Trophoblast cell (in vitro differentiated cells and primary cell): ENCODE measurements at regions not wholly inside any gene's neighbourhood (a gene's known extent, or its start where the extent isn't known, plus 50 kb on each side); places are given as distances from the start of the nearest gene placed in this dataset.

Source experiments
- DNase-seq, 2 donors: peaks; one replicate each; pipeline ENCODE4 v3.0.0-alpha.2; 2016
- H2AFZ ChIP-seq: 2 replicates; pipeline ENCODE4 v1.6.1; 2013; ENCODE audit warnings: low read length, moderate library complexity, mild to moderate bottlenecking; ENCODE audit not compliant: insufficient read depth, poor library complexity
- H2AK5ac ChIP-seq: 2 replicates; pipeline ENCODE4 v1.6.1; 2013; ENCODE audit warnings: mild to moderate bottlenecking, low read length
- H2BK120ac ChIP-seq: 2 replicates; pipeline ENCODE4 v1.6.1; 2013; ENCODE audit warnings: low read length, mild to moderate bottlenecking, moderate library complexity; ENCODE audit not compliant: insufficient read depth, poor library complexity
- H2BK12ac ChIP-seq: 2 replicates; pipeline ENCODE4 v1.6.1; 2013; ENCODE audit warnings: mild to moderate bottlenecking, low read length, moderate library complexity
- H2BK5ac ChIP-seq: 2 replicates; pipeline ENCODE4 v1.6.1; 2013; ENCODE audit warnings: low read length, low read depth, moderate library complexity, mild to moderate bottlenecking; ENCODE audit not compliant: poor library complexity
- H3K14ac ChIP-seq: 2 replicates; pipeline ENCODE4 v1.6.1; 2013; ENCODE audit warnings: mild to moderate bottlenecking, low read length
- H3K18ac ChIP-seq: 2 replicates; pipeline ENCODE4 v1.6.1; 2013; ENCODE audit warnings: mild to moderate bottlenecking, low read length
- H3K23ac ChIP-seq: 2 replicates; pipeline ENCODE4 v1.6.1; 2013; ENCODE audit warnings: low read length
- H3K27ac ChIP-seq: 2 replicates; pipeline ENCODE4 v1.5.1; 2013; ENCODE audit warnings: low read depth, mild to moderate bottlenecking, inconsistent platforms, low read length, moderate library complexity
- H3K27me3 ChIP-seq: 2 replicates; pipeline ENCODE4 v1.6.1; 2013; ENCODE audit warnings: inconsistent platforms, mild to moderate bottlenecking, low read length, moderate library complexity; ENCODE audit not compliant: insufficient read depth
- H3K36me3 ChIP-seq, 2 experiments: 1 replicate in 1 of 2; 2 replicates in 1 of 2; pipeline ENCODE4 v1.6.1; 2013; ENCODE audit warnings: low read length in 2 of 2, mild to moderate bottlenecking in 2 of 2, moderate library complexity in 1 of 2; ENCODE audit not compliant: insufficient read depth in 2 of 2, control insufficient read depth in 1 of 2
- H3K4ac ChIP-seq: 2 replicates; pipeline ENCODE4 v1.6.1; 2013; ENCODE audit warnings: low read depth, mild to moderate bottlenecking, low read length, moderate library complexity
- H3K4me1 ChIP-seq, 2 experiments: 1 replicate in 1 of 2; 2 replicates in 1 of 2; pipeline ENCODE4 v1.6.1; 2013; ENCODE audit warnings: low read length in 2 of 2, mild to moderate bottlenecking in 2 of 2, moderate library complexity in 1 of 2; ENCODE audit not compliant: insufficient read depth in 2 of 2, control insufficient read depth in 1 of 2
- H3K4me2 ChIP-seq: 2 replicates; pipeline ENCODE4 v1.6.1; 2013; ENCODE audit warnings: inconsistent platforms, mild to moderate bottlenecking, low read length, moderate library complexity
- H3K4me3 ChIP-seq: 2 replicates; pipeline ENCODE4 v1.5.1; 2013; ENCODE audit warnings: mild to moderate bottlenecking, low read depth, low read length, inconsistent platforms
- H3K79me1 ChIP-seq: one replicate; pipeline ENCODE4 v1.6.1; 2013; ENCODE audit warnings: low read length
- H3K79me2 ChIP-seq: 2 replicates; pipeline ENCODE4 v1.6.1; 2013; ENCODE audit warnings: low read length, mild to moderate bottlenecking; ENCODE audit not compliant: control insufficient read depth, insufficient read depth, poor library complexity
- H3K9ac ChIP-seq: 2 replicates; pipeline ENCODE4 v1.6.1; 2013; ENCODE audit warnings: mild to moderate bottlenecking, low read length
- H3K9me3 ChIP-seq: 2 replicates; pipeline ENCODE4 v1.6.1; 2013; ENCODE audit warnings: low read depth, mild to moderate bottlenecking, control low read depth, inconsistent platforms, low read length; ENCODE audit not compliant: insufficient read depth
- H4K12ac ChIP-seq: 2 replicates; pipeline ENCODE4 v1.6.1; 2013; ENCODE audit warnings: low read depth, mild to moderate bottlenecking, low read length, moderate library complexity
- H4K8ac ChIP-seq: 2 replicates; pipeline ENCODE4 v1.6.1; 2013; ENCODE audit warnings: low read depth, mild to moderate bottlenecking, low read length, moderate library complexity
- H4K91ac ChIP-seq: one replicate; pipeline ENCODE4 v1.6.1; 2013; ENCODE audit warnings: low read depth, mild to moderate bottlenecking, low read length, moderate library complexity
- WGBS: extraction: QIAGEN DNeasy Blood & Tissue Kit; methylation state at CpG from one replicate; pipeline ENCODE4 v1.1.7; 2013; ENCODE audit warnings: missing lambda C conversion rate; ENCODE audit not compliant: insufficient read length, insufficient coverage; ENCODE audit errors: extremely low coverage; 5-methylcytosine and 5-hydroxymethylcytosine counted together

DNA sequence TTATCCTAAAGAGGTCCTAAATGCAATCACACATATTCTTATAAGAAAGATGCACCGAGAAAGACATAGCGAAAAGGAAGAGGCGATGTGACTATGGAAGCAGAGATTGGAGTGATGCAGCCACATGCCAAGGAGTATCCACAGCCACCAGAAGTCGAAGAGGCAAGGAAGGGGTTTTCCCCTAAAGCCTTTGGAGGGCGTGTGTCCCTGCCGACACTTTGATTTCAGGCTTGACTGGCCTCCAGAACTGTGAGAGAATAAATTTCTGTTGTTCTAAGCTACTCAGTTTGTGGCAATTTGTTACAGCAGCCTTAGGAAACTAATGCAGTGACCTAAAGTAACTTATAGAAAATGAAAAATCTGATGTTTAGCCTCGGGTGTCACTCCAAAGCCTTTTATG, 179.5 kb upstream of the CITED2 start:
- H3K36me3 ChIP-seq, result no peaks in the 10 kb centered on the region
- no peak overlapping the region for H4K8ac ChIP-seq
- no peak overlapping the region for H3K14ac ChIP-seq
- no CpG with 5 or more reads among the region's 7 CpGs for WGBS
- no peak overlapping the region for H2BK5ac ChIP-seq
- H3K4me3 ChIP-seq, result no peak overlapping the region
- H2AK5ac ChIP-seq, result no peak overlapping the region
- no peak overlapping the region for H2AFZ ChIP-seq
- H4K12ac ChIP-seq, result no peak overlapping the region
- no peak overlapping the region for H3K18ac ChIP-seq
- no peaks in the 10 kb centered on the region for H3K27me3 ChIP-seq
- H3K9me3 ChIP-seq, result no peaks in the 10 kb centered on the region
- DNase-seq, result no peak
- no peaks in the 10 kb centered on the region for H3K4me1 ChIP-seq
- H3K4ac ChIP-seq, result no peak overlapping the region
- no peak overlapping the region for H3K23ac ChIP-seq
- H3K27ac ChIP-seq, result no peak overlapping the region
- no peak overlapping the region for H3K4me2 ChIP-seq
- no peaks in the 10 kb centered on the region for H3K79me2 ChIP-seq
- no peak overlapping the region for H2BK120ac ChIP-seq
- no peak overlapping the region for H3K9ac ChIP-seq
- H4K91ac ChIP-seq, result no peak overlapping the region
- no peaks in the 10 kb centered on the region for H3K79me1 ChIP-seq
- H2BK12ac ChIP-seq, result no peak overlapping the region

DNA sequence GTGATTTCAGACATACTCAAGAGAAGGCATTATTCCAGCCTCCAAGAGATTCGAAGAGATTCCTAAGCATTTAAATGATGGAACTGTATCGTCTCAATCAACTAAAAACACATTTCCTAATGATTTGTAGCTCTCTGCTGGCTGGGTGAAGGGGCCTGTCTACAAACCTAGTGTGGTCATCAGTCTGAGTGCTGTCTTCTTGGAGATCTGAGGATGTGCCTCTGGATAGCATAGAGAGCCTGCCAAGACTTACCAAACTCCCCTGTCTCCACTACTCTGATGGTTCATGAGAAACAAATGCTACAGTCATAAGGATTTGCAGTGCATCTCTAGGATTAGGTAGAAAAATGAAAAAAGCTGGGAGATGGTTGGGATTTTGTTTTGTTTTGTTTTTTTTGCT, 176.9 kb upstream of the CITED2 start:
- H3K4me3 ChIP-seq, result no peak overlapping the region

DNA sequence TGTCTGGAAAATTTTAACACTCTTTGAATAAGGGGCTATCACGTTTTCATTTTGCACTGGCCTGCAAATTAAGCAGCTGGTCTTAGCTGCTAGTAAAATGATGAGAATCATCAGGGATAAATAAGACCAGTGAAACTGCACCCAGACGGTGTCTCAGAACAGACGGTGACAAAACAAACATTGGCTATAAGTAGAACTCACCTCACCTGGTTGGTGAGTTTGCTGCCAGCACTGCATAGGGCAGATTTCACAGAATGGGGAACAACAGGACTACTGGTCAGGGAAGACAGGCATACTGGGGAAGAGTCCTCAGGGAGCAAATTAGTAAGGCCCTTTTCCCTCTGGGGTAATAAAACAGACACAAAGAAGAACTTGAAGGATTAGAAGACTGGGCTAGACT, 175.9 kb upstream of the CITED2 start:
- no CpG with 5 or more reads among the region's 3 CpGs for WGBS
- Histone ChIP-seq H2BK12ac (no peak overlapping the region), H2AK5ac (no peak overlapping the region)

More for the DNA sequence above, 176.9 kb upstream of the CITED2 start:
- no peak overlapping the region for H2BK5ac ChIP-seq
- DNase-seq, result no peak
- H3K4me2 ChIP-seq, result no peak overlapping the region
- no peak overlapping the region for H2AK5ac ChIP-seq
- no peak overlapping the region for H2BK120ac ChIP-seq
- no peak overlapping the region for H3K14ac ChIP-seq
- no peak overlapping the region for H4K91ac ChIP-seq
- no peak overlapping the region for H3K23ac ChIP-seq
- no CpG with 5 or more reads among the region's 2 CpGs for WGBS
- no peak overlapping the region for H3K4ac ChIP-seq
- H3K4me1 ChIP-seq, result no peaks in the 10 kb centered on the region
- no peaks in the 10 kb centered on the region for H3K27me3 ChIP-seq
- no peak overlapping the region for H3K9ac ChIP-seq
- no peak overlapping the region for H4K8ac ChIP-seq
- no peak overlapping the region for H4K12ac ChIP-seq
- no peaks in the 10 kb centered on the region for H3K36me3 ChIP-seq
- no peaks in the 10 kb centered on the region for H3K9me3 ChIP-seq
- H3K18ac ChIP-seq, result no peak overlapping the region
- H2BK12ac ChIP-seq, result no peak overlapping the region
- H2AFZ ChIP-seq, result no peak overlapping the region
- H3K79me1 ChIP-seq, result no peaks in the 10 kb centered on the region
- no peak overlapping the region for H3K27ac ChIP-seq
- no peaks in the 10 kb centered on the region for H3K79me2 ChIP-seq

DNA sequence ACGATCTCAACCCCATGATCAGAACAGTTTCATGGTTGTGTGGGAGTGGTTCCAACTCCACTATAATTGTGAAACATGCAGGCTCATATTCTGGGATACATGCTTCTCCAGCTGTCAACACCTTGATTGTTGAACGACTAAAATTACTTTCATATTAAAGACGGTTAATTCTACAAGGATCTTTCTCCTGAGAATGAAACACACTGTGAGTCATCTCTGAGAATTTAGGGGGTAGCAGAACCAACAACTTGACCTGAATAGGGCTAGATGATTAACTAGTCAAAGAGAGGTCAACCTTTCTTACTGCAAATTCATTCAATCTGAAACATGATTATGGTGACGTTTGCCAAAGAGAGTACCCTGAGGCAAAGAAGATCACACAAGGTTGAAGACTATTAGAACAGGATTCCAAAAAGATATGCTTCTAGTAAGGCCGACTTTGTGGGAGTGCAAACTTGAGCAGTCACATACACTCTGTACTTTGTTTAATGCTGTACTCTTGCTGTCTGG, 175.2 kb upstream of the CITED2 start:
- no peak overlapping the region for H2AK5ac ChIP-seq
- H3K9ac ChIP-seq, result no peak overlapping the region
- no peak overlapping the region for H3K4me2 ChIP-seq
- no peak overlapping the region for H3K23ac ChIP-seq
- no peak overlapping the region for H3K4me3 ChIP-seq
- no peaks in the 10 kb centered on the region for H3K36me3 ChIP-seq
- H3K14ac ChIP-seq, result no peak overlapping the region
- no peak overlapping the region for H2BK120ac ChIP-seq
- H3K4me1 ChIP-seq, result no peaks in the 10 kb centered on the region
- no peak overlapping the region for H2AFZ ChIP-seq
- no peak overlapping the region for H4K8ac ChIP-seq
- no peaks in the 10 kb centered on the region for H3K79me1 ChIP-seq
- no peak overlapping the region for H2BK12ac ChIP-seq
- H3K27me3 ChIP-seq, result no peaks in the 10 kb centered on the region
- no peak overlapping the region for H3K18ac ChIP-seq
- no peak overlapping the region for H2BK5ac ChIP-seq
- WGBS, result no CpG with 5 or more reads among the region's 5 CpGs
- H3K4ac ChIP-seq, result no peak overlapping the region
- no peak overlapping the region for H3K27ac ChIP-seq
- no peak for DNase-seq
- H3K9me3 ChIP-seq, result no peaks in the 10 kb centered on the region
- no peaks in the 10 kb centered on the region for H3K79me2 ChIP-seq
- H4K91ac ChIP-seq, result no peak overlapping the region
- no peak overlapping the region for H4K12ac ChIP-seq

More for the DNA sequence above, 175.9 kb upstream of the CITED2 start:
- H3K4me2 ChIP-seq, result no peak overlapping the region
- no peak overlapping the region for H3K18ac ChIP-seq
- no peaks in the 10 kb centered on the region for H3K27me3 ChIP-seq
- H4K8ac ChIP-seq, result no peak overlapping the region
- DNase-seq, result no peak
- H3K27ac ChIP-seq, result no peak overlapping the region
- no peak overlapping the region for H3K4me3 ChIP-seq
- H3K36me3 ChIP-seq, result no peaks in the 10 kb centered on the region
- H2BK120ac ChIP-seq, result no peak overlapping the region
- H3K4me1 ChIP-seq, result no peaks in the 10 kb centered on the region
- H3K9me3 ChIP-seq, result no peaks in the 10 kb centered on the region
- H3K79me2 ChIP-seq, result no peaks in the 10 kb centered on the region
- H3K79me1 ChIP-seq, result no peaks in the 10 kb centered on the region
- H4K91ac ChIP-seq, result no peak overlapping the region
- no peak overlapping the region for H3K9ac ChIP-seq
- H3K14ac ChIP-seq, result no peak overlapping the region
- H4K12ac ChIP-seq, result no peak overlapping the region
- H2BK5ac ChIP-seq, result no peak overlapping the region
- H2AFZ ChIP-seq, result no peak overlapping the region
- no peak overlapping the region for H3K4ac ChIP-seq
- H3K23ac ChIP-seq, result no peak overlapping the region
